ENCODE measurements at regions not wholly inside any gene's neighbourhood (a gene's known extent, or its start where the extent isn't known, plus 50 kb on each side); places are given as distances from the start of the nearest gene placed in this dataset.

DNA sequence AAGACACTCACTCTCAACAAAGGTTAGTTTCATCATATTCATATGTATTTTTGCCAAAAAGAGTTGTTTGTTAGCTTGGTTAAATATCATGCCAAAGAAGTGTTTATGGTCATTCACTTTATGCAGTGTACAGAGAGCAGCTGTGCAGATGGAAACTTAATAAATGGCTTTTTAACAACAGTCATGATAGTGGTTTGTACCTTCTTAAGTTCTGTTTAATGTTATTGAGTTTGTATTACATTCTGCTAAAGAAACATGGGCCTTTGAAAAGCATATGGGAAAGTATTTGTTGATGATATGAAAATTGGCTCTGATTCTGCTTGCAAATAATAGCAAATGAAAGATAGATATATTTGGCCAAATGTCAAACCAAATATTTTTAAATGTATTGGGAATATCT lies 607.3 kb downstream of the NCAM2 start:
- no peak for DNase-seq

DNA sequence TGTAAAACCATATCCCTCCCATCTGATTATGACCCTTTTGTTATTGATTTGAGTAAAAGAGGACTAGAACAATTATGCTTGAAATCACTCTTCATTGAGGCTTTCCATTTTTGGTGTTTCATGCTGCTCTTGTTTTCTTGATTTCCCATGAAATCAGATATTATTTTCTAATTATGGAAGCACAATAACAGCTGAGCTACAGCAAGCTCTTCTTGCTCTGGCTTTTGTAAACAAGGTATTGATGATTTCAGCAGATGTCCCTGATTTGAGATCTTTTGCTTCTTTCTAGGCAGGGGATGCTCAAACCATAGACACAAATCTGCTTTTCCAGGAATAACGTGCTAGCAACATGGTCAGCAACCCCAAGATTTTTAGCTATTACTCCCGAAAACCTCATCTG lies 607.8 kb downstream of the NCAM2 start:
- DNase-seq, result no peak

DNA sequence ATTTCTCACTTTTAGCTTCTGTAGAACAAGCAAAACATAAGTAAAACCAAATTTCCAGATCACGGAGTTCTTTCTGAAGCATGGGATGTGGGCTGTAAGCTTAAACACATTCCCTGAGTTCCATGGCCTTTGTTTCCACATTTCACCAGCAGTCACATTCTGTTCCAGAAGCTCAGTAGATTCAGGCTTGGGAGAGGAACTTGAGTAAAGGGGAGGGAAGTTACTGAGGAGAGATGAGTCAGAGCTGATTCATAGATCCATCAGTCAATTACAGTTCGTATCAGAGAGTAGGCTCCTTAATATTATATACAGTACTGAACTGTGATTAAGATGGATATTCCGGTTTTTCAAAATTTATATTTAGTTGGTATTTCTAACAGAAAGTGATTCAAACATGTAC lies 614.3 kb downstream of the NCAM2 start:
- no peak for DNase-seq

DNA sequence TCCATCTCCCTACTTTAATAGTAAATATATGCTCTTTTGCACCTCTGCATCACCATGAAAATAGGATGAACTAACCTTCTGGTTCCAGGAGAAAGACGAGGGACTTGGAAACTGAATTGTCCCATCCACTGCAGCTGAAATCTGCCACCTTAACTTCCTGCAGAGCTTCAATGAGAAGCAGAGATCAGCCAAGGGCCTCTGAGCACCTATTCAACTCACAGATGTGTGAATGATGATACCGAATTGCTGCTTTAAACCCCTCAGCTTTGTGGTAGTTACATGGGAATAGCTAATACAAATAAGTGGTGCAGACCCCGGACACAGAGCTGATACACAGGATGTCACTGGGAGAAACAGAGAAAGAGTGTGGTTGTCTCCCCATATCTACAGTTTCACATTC lies 616.8 kb downstream of the NCAM2 start:
- DNase-seq, result no peak

DNA sequence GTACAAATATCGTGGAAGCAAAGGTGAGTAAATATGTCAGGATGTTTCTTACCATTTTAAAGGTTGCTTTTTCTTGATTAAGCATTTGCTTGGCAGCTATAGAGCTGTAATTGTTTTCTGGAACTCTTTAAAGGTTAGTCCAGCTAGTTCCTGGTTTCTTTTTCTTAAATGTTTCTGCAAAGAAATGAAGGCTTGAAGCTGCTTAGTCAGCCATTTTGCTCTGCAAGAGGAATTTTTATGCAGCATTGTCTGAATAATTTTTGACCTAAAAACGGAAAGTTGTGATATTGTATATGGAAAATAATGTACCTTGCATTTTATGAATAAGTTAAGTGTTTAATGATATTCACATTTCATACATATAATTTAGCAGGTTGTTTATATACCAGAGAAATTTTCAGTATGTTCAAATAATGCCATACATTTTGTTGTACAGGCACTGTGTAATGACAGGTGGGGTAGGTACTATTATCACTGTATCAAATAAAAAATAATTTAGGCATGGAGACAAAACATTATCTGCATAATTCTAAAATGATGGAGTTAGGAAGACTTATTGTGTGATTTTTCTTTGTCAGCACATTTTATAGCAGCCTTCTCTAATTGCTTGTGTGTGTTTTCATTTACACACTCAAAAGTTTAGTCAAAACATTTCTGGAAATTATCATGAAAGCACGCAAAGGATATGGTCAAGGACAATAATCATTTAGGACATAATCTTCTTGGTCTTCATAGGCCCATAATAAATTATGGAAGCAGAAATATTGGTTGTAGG lies 624.4 kb downstream of the NCAM2 start:
- no peak for DNase-seq

DNA sequence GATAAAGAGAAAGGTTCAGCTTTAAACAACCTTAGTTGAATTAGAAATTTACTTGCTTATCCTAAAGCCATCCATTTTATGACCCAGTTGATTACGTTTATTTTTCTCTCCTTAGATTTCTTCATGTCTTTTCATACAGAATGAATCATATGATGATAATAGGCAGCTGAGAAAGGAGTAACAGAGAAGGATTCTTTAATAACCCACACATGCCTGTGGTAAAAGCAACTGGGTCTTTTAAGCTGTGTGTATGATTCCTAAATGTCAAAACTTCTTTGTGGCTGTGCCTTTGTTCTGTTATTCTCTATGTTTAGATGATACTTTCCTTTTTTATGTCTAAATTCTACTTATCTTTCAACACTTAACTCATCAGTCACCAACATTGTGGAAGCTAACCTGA lies 626.5 kb downstream of the NCAM2 start:
- DNase-seq, result no peak

DNA sequence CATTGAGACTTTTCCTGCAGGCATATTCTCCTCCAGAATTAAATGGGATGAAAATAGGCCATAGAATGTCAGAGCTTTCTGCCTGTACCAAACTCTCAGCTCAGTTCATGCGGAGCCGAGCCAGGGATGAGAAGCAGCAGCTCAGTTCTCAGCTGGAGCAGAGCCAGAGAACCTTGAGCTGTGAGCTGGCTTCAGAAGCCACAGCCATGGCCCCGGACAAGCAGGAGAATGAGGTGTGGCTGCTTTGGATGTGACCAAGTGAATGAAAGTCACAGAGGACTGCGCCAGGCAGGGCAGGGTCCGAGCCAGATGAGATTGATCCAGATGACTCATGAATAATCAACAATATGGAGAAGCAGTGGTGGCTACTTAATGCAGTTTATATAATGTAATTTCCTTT lies 633.8 kb downstream of the NCAM2 start:
- DNase-seq, result no peak

DNA sequence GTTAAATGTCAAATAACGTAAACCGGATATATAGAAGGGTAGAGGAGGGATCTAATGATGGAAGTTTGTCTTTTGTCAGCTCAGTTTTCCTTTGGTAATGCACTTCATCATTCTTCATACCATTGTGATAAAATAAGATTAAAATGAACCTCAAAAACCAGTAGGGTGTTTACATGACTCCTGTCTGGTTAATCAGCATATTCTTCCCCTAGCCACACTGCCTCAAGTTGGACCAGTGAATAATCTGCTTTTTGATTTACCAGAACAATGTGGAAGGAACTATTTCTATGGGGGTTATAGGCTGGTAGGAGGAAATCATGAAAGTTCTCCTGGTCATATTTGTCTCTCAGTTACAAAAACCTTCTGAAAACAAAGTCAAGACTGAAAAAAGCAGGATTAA lies 634.7 kb downstream of the NCAM2 start:
- no peak for DNase-seq

DNA sequence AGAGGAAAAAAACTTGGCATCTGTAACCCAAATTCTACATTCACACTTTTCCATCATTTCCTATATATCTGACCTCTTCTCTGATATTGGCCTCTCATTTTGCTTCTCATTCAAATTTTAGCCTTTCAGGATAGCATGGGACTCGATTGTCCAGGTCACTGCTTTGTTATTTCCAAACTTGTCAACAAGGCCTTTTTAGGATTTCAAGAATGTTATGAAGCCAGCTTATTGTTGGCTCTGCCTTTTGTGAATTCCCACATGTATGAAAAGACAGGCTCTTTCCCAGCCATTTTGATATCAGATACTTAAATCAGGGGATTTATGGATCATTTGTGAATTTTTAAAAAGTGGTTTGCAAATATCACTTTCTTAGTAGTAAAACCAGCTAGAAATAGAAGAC lies 663.5 kb downstream of the NCAM2 start:
- DNase-seq, result no peak

DNA sequence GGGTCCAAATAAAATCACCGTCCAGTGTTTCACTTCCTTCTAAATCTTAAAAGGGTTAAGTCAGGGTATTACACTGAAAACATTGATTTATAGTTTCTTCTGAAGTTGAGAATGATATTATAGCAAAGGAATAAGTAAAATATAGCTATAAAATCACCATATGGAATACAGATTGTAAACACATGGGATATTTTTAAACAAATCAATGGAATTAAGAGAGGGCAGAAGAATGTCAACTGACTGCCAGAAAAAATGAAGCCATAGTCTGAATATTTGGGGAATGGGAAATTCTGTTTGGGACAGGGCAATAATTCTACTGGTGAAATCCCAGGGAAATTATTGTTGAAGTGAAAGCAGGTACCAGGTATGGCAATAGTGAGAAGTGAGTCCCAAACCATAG lies 664.6 kb downstream of the NCAM2 start:
- DNase-seq, result no peak

DNA sequence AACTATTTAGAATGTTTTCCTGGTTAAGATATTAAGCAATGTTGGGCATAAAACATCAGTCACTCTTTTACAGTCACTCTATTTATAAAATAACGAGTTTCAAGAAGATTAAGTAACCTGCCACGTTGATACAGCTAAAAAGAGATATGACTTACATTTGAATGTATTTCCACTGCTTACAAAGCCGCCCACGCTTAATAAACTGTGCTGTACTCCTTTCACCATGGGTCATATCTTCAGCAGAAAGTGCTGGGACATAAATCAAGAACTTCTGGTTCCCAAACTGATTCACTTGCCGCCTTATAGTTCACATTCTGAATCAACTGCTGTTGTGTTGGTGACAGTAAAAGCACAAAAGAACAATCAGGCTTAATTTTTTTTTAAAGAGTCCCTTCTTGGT lies 666.7 kb downstream of the NCAM2 start:
- DNase-seq, result no peak

DNA sequence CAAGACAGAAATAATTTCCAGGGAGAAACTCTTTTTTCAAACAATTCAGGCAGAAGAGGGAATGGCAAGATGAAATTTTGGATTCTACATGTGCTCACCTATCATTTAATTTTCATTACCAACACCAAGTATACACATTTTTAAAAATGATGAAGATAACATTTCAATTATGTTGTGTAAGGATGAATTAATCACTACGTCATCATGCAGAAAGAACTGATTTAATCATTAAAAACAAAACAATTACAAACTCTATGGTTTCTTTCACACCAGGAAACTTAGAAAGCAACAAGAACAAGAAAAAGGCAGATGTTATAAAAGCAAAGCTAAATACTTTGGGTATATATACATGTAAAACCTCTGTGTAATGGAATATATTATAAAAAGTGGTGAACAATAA lies 668.5 kb downstream of the NCAM2 start:
- DNase-seq, result no peak

DNA sequence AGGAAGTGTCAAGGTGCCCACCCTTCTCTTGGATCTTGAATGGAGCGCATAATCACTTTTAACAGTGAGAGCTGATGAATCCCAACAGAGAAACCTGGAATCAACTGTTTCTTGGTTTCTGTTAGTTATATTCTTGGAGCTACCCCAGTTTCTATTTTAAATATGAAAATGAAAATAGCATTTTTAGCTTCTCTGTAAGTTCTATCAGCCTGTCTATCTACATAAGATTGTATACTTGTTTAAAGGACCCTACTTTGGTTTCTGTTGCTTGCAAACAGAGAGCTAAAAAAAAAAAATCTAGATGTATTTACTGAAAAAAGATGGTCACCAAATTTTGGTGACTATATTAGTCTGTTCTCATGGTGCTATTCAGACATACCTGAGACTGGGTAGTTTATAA lies 670.0 kb downstream of the NCAM2 start:
- DNase-seq, result no peak

DNA sequence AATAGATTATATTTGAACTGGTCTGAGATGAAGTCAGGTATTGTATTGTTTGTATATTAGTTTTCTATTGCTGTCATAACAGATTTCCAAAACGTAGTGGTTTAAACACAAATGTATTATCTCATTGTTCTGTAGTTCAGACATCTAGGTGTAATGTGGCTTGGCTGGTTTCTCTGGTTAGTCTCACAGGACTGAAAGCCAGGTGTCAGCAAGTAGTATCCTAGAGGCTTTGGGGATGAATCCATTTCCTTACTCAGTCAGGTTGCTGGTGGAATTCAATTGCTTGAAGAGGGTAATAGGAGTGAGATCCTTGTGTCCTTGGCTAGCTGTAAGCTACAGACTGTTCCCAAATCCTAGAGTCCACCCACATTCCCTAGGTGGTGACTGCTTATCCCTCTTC lies 675.8 kb downstream of the NCAM2 start:
- DNase-seq, result no peak

DNA sequence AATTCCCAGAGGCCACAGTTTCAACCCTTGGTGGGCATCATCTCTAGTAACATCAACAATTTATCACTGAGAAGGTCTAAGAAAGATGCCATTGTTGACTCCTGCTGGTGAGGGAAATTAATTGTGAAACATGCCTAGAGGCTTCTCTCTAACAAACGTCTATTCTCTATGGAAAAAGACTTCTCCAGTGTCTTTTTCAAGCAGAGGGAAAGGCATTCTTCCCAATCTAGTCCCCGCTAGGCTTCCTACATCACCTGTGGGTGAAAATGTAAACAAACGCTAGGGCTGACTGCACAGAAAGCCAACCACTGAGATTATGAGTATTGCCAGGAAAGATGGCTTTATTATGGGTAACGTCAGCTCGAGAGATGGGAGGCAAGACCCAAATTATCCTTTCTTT lies 677.4 kb downstream of the NCAM2 start:
- DNase-seq, result no peak

DNA sequence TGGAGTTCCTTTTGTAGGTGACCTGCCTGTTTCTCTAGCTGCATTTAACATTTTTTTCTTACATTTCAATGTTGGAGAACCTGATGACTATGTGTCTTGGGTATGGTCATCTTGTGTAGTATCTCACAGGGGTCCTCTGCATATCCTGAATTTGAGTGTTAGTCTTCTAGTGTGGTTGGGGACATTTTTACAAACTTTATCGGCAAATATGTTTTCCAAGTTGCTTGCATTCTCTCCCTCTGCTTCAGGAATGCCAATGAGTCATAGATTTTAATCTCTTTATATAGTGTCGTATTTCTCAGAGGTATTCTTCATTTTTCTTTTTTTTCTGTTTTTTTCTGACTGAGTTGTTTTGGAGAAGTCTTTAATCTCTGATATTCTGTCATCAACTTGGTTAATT lies 684.0 kb downstream of the NCAM2 start:
- no peak for DNase-seq

DNA sequence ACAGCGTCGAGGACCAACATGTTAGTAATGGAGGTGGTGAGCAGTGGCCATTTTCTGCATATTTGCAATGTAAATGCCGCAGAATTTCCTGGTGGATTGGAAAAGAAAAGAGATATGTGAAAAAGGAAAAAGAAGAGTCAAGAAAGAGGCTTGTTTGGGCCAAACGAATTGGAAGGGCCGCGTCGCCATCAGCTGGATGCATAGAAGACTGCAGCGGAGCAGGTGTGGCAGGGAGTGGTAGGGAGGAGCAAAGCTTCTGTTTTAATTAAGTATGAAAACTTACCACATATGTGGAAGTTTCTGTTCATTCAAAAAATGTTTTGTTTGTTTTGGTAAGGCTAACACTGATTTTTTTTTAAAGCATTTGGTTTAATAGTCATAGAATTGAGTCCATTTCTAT lies 690.7 kb downstream of the NCAM2 start:
- peak; percentile 2 for DNase-seq

DNA sequence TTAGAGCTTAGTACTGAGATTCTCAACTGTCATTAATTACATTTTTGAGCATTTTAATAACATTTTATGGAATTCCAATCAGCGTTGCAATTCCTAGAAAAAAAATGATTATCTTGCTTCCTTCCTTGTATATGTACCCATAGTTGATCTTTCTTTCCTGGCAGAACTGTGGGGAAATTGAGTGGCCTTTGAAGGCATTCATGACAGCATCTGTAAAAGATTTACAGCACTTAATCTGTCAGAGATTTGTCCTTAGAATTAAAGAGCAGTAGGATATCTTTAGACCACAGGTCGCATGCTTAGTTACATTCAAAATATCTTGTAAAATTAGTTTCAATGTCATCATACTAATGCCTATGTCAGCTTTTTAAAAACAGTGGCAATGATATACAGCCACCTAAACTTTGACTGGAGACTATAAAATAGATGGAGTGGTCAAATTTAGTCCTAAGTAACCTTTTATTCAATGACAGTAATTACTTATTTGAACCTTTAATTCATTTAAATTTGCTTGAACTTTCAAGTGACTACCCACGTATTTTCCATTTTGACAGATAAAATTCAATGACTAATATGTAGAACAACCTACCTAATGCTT lies 692.0 kb downstream of the NCAM2 start:
- no peak for DNase-seq

DNA sequence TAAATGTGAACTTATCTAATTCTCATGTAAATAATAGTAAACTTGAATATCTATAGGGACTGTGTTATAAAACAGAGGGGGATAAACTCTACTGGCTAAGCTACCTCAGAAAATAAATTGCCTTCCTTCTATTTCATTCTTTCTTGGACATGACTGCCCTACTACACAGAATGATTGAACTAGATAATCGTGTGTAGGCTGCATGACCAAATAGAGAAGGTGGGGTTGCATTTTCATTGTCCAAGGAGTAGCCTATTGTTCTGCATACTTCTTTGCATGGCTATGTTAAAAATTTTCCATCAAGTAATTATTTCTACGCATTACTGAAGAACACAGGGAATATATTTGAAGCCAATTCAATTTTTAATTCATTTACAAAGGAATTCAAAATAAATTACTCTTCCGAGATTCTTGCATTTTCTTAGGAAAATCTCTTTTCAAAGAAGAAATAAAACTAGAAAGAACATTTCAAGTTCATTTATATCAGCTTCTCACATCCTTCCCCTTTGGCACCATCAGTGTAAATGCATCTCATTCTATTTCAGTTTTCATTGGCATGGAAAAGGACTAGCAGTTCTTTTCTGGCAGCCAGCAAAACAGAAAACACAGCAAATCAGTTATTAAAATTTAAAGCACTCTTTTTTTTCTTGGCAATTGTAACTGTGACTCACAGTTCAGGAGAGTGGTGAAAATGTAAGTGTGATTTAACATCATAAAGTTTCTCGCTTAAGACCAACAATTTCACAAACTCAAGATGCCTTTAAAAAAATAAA lies 714.7 kb downstream of the NCAM2 start:
- no peak for DNase-seq

DNA sequence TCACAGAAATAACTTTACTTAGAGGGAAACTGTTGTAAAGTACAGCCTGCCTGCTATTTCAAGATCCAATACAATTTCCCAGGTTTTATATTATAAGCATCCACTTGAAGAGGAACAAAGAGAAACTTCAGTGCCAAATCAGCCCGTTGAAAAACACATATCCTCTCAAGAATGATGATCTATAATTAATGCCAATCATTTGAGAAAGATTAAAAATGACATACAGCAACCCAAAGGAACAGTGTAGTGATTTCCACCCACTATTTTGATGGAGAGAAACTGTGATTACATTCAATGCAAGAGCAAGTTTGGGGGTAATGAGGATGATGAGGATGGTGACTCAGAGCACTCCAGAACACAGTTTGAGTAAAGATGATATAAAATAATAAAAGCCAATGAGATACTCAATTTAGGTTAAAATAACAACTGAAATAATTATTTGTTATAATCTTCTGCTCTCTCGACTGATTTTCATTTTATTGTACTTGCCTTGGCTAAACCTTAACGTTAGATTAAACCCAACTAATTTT lies 715.5 kb downstream of the NCAM2 start:
- DNase-seq, result no peak

DNA sequence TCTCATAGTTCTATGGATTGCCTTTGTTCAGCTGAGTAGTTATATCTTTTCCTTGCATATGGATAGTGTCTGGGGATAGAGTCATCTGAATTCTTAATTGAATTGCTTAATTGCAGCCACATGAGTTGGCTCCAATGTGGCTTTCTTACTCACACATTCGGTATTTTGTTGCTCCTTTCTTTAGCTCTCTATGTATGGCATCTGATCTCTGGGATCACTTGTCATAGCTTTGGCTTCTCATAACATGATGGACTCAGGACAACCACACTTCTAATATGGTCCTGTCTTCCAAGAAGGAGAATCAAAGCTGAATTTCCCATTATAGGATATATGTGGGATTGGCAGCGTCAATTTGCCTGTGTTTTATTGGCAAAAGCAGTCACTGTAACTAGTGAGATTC lies 716.2 kb downstream of the NCAM2 start:
- DNase-seq, result no peak

DNA sequence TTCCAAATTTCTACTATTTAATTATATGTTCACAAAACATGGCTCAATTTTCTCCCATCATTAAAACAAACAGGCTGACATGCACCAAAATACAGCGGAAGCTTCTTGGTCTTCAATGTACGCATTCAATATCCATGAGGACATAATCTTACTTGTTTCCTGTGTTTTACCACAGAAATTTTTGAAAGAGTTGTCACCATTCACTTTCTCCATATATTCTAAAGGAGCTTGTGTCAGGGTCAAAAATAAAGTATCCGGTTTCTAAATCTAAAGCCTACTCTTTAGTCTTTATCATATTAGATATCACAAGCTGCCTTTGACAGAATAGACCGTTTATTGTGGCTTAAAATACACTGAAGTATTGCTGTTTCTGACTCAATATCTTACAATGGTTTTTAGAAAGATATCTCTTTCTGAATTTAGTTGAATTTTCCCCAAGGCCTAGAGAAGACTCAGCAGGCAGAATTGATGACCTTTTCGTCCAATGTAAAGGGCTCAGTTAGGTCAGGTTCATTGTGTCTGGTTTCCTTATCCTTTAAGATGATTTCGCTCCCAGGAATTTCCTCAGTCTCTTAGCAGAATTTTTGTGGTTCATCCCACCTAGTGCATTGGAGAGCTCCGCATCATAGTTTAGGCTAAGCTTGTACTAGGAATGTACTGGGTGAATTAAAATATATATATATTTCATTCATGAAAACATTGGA lies 717.2 kb downstream of the NCAM2 start:
- DNase-seq, result no peak

DNA sequence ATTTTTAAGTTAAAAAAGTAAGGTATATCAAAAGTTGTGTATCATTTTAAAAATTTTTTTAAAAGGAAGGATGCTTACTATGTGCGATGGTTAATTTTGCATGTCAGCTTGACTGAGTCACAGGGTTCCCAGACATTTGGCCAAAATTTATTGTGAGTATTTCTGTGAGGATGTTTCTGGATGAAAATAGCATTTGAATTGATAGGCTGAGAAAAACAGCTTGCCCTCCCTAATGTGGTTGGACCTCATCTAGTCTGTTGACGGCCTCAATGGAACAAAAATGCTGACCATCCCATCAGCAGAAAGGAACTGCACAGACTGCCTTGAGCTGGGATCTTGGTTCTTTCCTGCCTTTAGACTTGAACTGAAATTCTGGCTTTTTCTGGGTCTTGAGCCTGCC lies 724.5 kb downstream of the NCAM2 start:
- no peak for DNase-seq
